ENCODE measurements at regions not wholly inside any gene's neighbourhood (a gene's known extent, or its start where the extent isn't known, plus 50 kb on each side); places are given as distances from the start of the nearest gene placed in this dataset.

- no peak for DNase-seq
These were observed 56.4 kb upstream of the PLAC8 start for GRCh38 chr4:83170952-83171399.

All from NCI-H774 (cell line).